Colonic mucosa (tissue), 4 donors: ENCODE measurements at regions not wholly inside any gene's neighbourhood (a gene's known extent, or its start where the extent isn't known, plus 50 kb on each side); places are given as distances from the start of the nearest gene placed in this dataset.

Experiments
- DNase-seq: peaks from one replicate; pipeline ENCODE4 v3.0.0-alpha.2; 2020
- H3K27ac ChIP-seq: fragments of 200-600 bp; one replicate; pipeline ENCODE4 v1.8.0; 2021
- H3K27me3 ChIP-seq: fragments of 200-600 bp; one replicate; pipeline ENCODE4 v1.8.0; 2021
- H3K36me3 ChIP-seq: fragments of 200-600 bp; one replicate; pipeline ENCODE4 v1.8.0; 2021
- H3K4me1 ChIP-seq: fragments of 200-600 bp; one replicate; pipeline ENCODE4 v1.8.0; 2021; ENCODE audit warnings: mild to moderate bottlenecking
- H3K4me3 ChIP-seq: fragments of 200-600 bp; one replicate; pipeline ENCODE4 v1.8.0; 2021
- H3K9ac ChIP-seq, 2 donors: one replicate each; pipeline ENCODE4 v1.7.0; 2013; ENCODE audit warnings: control low read depth in 2 of 2, low read depth in 2 of 2, low read length in 2 of 2
- H3K9me3 ChIP-seq: fragments of 200-600 bp; one replicate; pipeline ENCODE4 v1.8.0; 2021
- CTCF ChIP-seq: fragments of 200-600 bp; IDR thresholded peaks from one replicate; pipeline ENCODE4 v1.8.0; 2022; ENCODE audit warnings: antibody characterized with exemption, mild to moderate bottlenecking
- intact Hi-C: fragments of 100-400 bp; cut with DNase I; formaldehyde crosslinking; loops from one replicate; pipeline ENCODE4 v1.14.1; 2022
- donor health status: healthy.
- donor health status: DM: no; HTN: no; CAD: no.
- donor health status: DM: no; HTN: no; CAD: no.

DNA sequence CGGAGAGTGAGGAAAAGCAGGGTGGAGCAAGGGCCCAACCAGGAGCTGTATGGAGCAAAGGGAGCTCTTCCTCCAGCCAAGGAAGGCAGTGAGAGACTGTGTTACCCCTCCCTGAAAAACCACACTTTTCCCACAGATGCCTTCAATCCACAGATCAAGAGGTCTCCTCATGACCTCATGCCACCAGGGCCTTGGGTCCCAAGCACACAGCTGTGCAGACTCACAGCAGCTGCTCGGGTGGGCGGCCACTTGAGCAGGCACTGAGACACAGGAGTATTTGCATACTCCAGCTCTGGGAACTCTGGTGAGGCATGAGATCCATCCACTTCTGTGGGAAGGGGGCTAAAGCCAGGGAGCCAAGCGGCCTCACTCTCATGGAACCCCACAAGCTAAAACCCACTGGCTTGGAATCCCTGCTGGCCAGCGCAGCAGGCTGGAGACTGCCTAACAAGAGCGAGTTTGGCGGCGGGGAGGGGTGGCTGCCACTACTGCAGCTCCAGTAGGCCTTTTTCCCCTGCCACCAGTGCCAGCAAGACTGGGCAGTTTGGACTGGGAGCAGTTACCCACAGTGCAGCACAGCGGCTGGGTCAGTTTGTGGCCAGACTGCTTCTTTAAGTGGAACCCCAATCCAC lies 880.6 kb upstream of the ARPP21 start:
- intact Hi-C loops = no loop called here
- DNase-seq = no peak

GRCh38 chr3:34777386-34777785 lies 861.9 kb upstream of the ARPP21 start:
- H3K4me3 ChIP-seq = no peak overlapping the region
- no peak overlapping the region for H3K27ac ChIP-seq
- no peaks in the 10 kb centered on the region for H3K36me3 ChIP-seq
- H3K4me1 ChIP-seq = no peaks in the 10 kb centered on the region
- no peak overlapping the region for H3K9ac ChIP-seq
- TF ChIP-seq CTCF = no peak
- DNase-seq = no peak
- H3K27me3 ChIP-seq = no peaks in the 10 kb centered on the region
- no peaks in the 10 kb centered on the region for H3K9me3 ChIP-seq
- intact Hi-C loops = no loop called here

More for the DNA sequence above, 880.6 kb upstream of the ARPP21 start:
- no peaks in the 10 kb centered on the region for H3K9me3 ChIP-seq
- no peak overlapping the region for H3K4me3 ChIP-seq
- TF ChIP-seq CTCF = no peak
- H3K36me3 ChIP-seq = no peaks in the 10 kb centered on the region
- H3K27ac ChIP-seq = no peak overlapping the region
- H3K9ac ChIP-seq = no peak overlapping the region
- H3K27me3 ChIP-seq = no peaks in the 10 kb centered on the region
- H3K4me1 ChIP-seq = no peaks in the 10 kb centered on the region

DNA sequence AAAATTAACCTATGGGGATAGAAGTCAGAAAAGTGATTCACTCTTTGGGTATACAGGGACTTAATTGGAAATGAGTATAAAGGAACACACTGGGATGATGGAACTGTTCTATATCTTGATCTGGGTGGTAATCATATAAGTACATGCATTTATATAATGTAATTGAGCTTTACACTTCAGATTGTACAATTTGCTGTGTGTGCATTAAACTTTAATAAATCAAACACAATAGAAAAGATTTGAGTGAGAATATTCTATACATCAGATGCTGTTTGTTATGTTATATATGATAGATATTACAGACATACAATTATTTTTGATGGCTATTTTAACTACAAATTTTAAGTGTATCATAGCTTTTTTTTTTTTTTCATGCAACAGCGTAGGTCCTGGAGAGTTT lies 860.2 kb upstream of the ARPP21 start:
- no peaks in the 10 kb centered on the region for H3K4me1 ChIP-seq
- no peaks in the 10 kb centered on the region for H3K27me3 ChIP-seq
- DNase-seq = no peak
- H3K9me3 ChIP-seq = no peaks in the 10 kb centered on the region
- intact Hi-C loops = no loop called here
- no peak overlapping the region for H3K4me3 ChIP-seq
- no peak overlapping the region for H3K9ac ChIP-seq
- H3K36me3 ChIP-seq = no peaks in the 10 kb centered on the region
- TF ChIP-seq CTCF = no peak
- no peak overlapping the region for H3K27ac ChIP-seq

DNA sequence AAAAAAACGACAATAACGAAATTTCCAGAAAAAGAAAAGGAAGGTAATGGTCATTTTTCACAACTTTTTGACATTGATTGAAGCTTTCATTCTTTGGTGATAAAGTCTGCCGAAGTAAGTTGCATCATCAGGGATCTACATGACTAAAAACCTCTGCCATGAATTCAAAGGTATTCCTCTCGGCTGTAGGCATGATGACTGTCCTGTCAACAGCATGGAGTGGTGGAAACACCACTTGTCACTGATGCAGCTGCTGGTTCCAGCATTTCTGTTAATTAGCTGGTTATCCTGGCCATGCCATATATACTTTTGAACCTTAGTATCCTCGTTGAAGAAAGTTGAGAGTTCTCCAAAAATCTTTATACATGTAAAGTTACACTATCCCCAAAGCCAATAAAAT lies 859.0 kb upstream of the ARPP21 start:
- no peaks in the 10 kb centered on the region for H3K4me1 ChIP-seq
- intact Hi-C loops = no loop called here
- no peaks in the 10 kb centered on the region for H3K27me3 ChIP-seq
- DNase-seq = no peak
- H3K9ac ChIP-seq = no peak overlapping the region
- TF ChIP-seq CTCF = no peak
- no peaks in the 10 kb centered on the region for H3K36me3 ChIP-seq
- H3K4me3 ChIP-seq = no peak overlapping the region
- no peak overlapping the region for H3K27ac ChIP-seq
- no peaks in the 10 kb centered on the region for H3K9me3 ChIP-seq

GRCh38 chr3:34780973-34781372 lies 858.4 kb upstream of the ARPP21 start:
- Histone ChIP-seq H3K9me3 (no peaks in the 10 kb centered on the region), H3K4me1 (no peaks in the 10 kb centered on the region)

More at GRCh38 chr3:34780973-34781372, 858.4 kb upstream of the ARPP21 start:
- no peak for DNase-seq
- Histone ChIP-seq H3K4me3 (no peak overlapping the region), H3K27ac (no peak overlapping the region), H3K36me3 (no peaks in the 10 kb centered on the region), H3K9ac (no peak overlapping the region), H3K27me3 (no peaks in the 10 kb centered on the region)
- intact Hi-C loops = no loop called here
- no peak for TF ChIP-seq CTCF
